Breast epithelium (tissue), 4 donors: ENCODE measurements at regions not wholly inside any gene's neighbourhood (a gene's known extent, or its start where the extent isn't known, plus 50 kb on each side); places are given as distances from the start of the nearest gene placed in this dataset.

ENCODE experiments used
- DNase-seq, 2 donors: peaks; one replicate each; pipeline ENCODE4 v3.0.0-alpha.2; 2019; ENCODE audit warnings: low spot score in 2 of 2
- H3K27ac ChIP-seq, 2 donors: fragments of 200-600 bp; sonication (generic) in 1 of 2; one replicate each; pipeline ENCODE4 v1.5.1; 2016 to 2019; ENCODE audit warnings: mild to moderate bottlenecking in 1 of 2
- H3K27me3 ChIP-seq, 2 donors: fragments of 200-600 bp; sonication (generic) in 1 of 2; one replicate each; pipeline versions ENCODE4 v1.5.1 to v1.6.0; 2017 to 2019; ENCODE audit warnings: control low read depth in 1 of 2, mild to moderate bottlenecking in 1 of 2
- H3K36me3 ChIP-seq: fragments of 200-600 bp; one replicate; pipeline ENCODE4 v1.5.1; 2019
- H3K4me1 ChIP-seq, 2 donors: fragments of 200-600 bp; sonication (generic); one replicate each; pipeline ENCODE4 v1.5.1; 2016 to 2019; ENCODE audit warnings: control low read depth in 1 of 2
- H3K4me3 ChIP-seq, 3 donors: fragments of 200-600 bp; sonication (generic); 1 replicate in 2 of 3; 2 replicates in 1 of 3; pipeline ENCODE4 v1.5.1; 2016 to 2019; ENCODE audit warnings: mild to moderate bottlenecking in 3 of 3, moderate library complexity in 2 of 3
- H3K9me3 ChIP-seq, 2 donors: fragments of 200-600 bp; sonication (generic) in 1 of 2; one replicate each; pipeline ENCODE4 v1.5.1; 2016 to 2019; ENCODE audit warnings: control low read depth in 1 of 2
- CTCF ChIP-seq, 3 donors: fragments of 450-650 bp; IDR thresholded peaks; one replicate each; pipeline ENCODE4 v1.5.1; 2016 to 2017; ENCODE audit warnings: antibody characterized with exemption in 3 of 3, mild to moderate bottlenecking in 3 of 3, moderate library complexity in 3 of 3
- POLR2A ChIP-seq: fragments of 450-650 bp; IDR thresholded peaks from one replicate; pipeline ENCODE4 v1.6.1; 2016; ENCODE audit warnings: antibody characterized with exemption, mild to moderate bottlenecking, moderate library complexity
- POLR2AphosphoS5 ChIP-seq, 3 donors: sonication (generic); formaldehyde crosslinking; IDR thresholded peaks; one replicate each; pipeline ENCODE4 v1.6.1; 2017; ENCODE audit warnings: antibody characterized with exemption in 3 of 3
- intact Hi-C: fragments of 100-400 bp; cut with DNase I; formaldehyde crosslinking; loops from one replicate; pipeline ENCODE4 v1.15.1; 2023; ENCODE audit warnings: low total_unique reads

DNA sequence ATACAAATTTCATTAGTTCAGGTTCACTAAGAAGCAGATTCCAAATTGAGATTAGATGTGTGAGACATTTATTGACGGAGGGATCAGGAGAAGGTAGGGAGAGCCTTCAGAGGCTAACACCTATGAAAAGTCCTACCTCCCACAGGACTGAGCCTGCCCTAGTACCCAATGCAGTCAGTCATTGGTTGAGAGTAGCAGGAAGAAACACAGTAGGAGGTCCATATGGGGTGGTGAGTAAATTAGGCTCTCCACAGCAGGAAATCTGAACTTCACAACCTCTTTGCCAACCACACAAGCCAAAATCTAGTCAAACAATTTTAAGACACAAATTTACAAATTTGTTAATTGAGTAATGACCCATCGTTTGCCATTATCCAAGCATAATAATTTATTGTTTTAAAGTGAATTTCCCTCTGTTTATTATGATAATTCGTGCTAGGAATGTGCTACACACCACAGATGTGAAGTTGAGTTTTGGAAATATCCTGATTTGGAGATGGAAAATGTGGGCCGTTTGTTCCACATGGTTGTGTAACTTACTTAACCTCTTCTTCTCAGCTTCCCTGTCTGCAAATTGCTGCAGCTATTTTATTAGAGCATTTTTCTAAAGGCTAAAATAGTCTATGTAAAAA, 542.1 kb downstream of the ETS1 start:
- no peak overlapping the region for H3K27ac ChIP-seq
- H3K36me3 ChIP-seq: no peaks in the 10 kb centered on the region
- no peaks in the 10 kb centered on the region for H3K9me3 ChIP-seq
- no peaks in the 10 kb centered on the region for H3K4me1 ChIP-seq
- no peak for TF ChIP-seq POLR2A
- TF ChIP-seq CTCF (IDR thresholded peaks at IDR 0.05): no peak
- no peak for TF ChIP-seq POLR2AphosphoS5 (IDR thresholded peaks at IDR 0.05)
- no peaks in the 10 kb centered on the region for H3K27me3 ChIP-seq
- intact Hi-C loops: no loop called here
- DNase-seq: no peak
- H3K4me3 ChIP-seq: no peak overlapping the region

DNA sequence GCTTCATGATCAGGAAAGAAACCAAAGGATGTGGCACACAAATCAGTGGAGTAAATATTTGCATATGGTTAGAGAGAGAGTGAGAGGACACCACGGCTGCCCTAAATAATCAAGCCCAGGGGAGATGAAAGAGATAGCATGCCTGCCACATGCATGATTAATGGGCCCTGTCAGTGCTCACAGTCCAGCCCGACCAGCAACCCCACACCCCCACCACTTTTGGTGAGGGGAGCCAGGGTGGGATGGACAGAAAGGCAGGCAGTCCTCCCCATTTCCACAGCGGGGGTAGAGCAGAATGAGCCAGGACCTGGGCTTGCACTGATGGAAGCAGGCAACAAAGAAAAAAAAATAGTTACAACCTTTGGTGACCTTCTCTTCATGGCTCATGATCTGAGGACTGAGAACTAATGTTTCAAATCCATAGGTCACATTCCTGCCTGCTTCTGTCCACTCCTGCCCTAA, 545.0 kb downstream of the ETS1 start:
- no peaks in the 10 kb centered on the region for H3K4me1 ChIP-seq
- no peaks in the 10 kb centered on the region for H3K9me3 ChIP-seq
- H3K27me3 ChIP-seq: no peaks in the 10 kb centered on the region
- H3K36me3 ChIP-seq: no peaks in the 10 kb centered on the region
- DNase-seq: no peak
- H3K4me3 ChIP-seq: no peak overlapping the region
- TF ChIP-seq CTCF (IDR thresholded peaks at IDR 0.05) (no peak), POLR2A (no peak), POLR2AphosphoS5 (IDR thresholded peaks at IDR 0.05) (no peak)
- H3K27ac ChIP-seq: no peak overlapping the region
- intact Hi-C loops: no loop called here

DNA sequence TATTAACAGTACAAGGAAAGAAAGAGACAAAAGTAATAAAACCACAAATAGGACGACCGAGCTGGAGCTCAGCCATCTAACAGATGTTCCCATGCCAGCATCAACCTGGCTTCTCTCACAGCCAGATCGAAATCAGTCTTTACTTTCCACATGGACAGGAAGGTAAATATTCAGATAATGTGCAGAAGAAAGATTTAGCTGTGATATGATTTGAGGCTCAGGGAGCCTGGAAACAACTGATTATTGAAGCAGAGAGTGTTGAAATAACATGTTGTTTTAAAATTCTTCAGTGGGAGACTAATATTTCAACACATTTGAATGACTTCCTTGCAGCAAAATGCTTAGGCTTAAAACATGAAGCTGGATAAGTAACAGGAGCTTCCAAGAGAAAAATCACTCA, 546.8 kb downstream of the ETS1 start:
- Histone ChIP-seq H3K9me3 (no peaks in the 10 kb centered on the region), H3K4me3 (no peak overlapping the region), H3K27me3 (peaks cover 0 to 14% of the 10 kb centered on the region in 2 donors), H3K36me3 (no peaks in the 10 kb centered on the region), H3K4me1 (no peaks in the 10 kb centered on the region), H3K27ac (peak overlapping the region in 1 of 2 donors; percentile 12)
- no peak for DNase-seq
- TF ChIP-seq CTCF (IDR thresholded peaks at IDR 0.05) (no peak), POLR2A (no peak), POLR2AphosphoS5 (IDR thresholded peaks at IDR 0.05) (no peak)
- intact Hi-C loops: no loop called here

DNA sequence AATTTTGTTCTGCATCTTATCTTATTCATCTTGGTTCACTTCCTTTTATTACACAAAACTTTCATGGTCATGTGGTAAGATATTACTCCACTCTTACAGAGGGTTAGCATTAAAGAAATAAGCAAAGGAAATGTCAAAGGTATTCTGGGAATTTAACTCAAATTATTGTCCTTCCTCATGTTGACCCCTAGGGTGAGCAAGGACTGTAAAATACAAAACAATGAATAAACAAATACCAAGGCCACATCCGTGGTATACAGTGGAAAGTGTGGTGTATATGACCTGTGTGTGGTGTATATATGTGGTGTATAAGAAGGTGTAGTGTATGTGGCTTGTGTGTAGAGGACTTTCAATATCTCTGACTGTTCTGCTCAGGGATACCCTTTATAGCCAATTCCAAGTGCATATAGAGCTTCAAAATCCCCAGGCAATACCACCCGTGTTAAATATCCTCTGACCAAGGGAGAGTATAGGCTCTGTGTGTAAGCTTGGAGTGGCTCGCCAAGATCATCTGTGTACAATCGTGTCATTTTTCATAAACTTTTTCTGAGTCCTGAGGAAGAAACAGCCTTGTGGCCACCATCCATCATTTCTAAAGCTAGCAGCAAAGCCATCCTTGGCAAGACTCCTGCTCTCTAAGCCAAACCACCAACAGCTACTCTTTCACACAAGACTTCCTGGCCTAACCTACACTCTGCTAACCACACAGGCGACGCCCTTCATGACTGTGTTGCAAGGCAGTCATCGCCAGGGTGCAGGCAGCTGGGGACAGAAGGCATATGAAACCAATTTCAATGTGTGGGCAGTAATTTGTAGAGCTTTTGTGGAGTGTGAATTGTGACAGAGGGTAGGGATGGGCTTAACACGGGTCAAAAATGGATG, 548.0 kb downstream of the ETS1 start:
- H3K9me3 ChIP-seq: no peaks in the 10 kb centered on the region
- peak overlapping the region in 1 of 2 donors; percentile 38 for H3K27ac ChIP-seq
- H3K27me3 ChIP-seq: peaks cover 0 to 14% of the 10 kb centered on the region in 2 donors
- no peak overlapping the region for H3K4me3 ChIP-seq
- intact Hi-C loops: no loop called here
- no peaks in the 10 kb centered on the region for H3K36me3 ChIP-seq
- TF ChIP-seq CTCF (IDR thresholded peaks at IDR 0.05) (peak in 1 of 3 donors; percentile 35), POLR2AphosphoS5 (IDR thresholded peaks at IDR 0.05) (peak in 1 of 3 donors; percentile 21), POLR2A (no peak)
- H3K4me1 ChIP-seq: no peaks in the 10 kb centered on the region
- peak in 1 of 2 donors; percentile 68 for DNase-seq

GRCh38 chr11:128036556-128037093, 550.7 kb downstream of the ETS1 start:
- Histone ChIP-seq H3K36me3 (no peaks in the 10 kb centered on the region), H3K9me3 (no peaks in the 10 kb centered on the region), H3K4me1 (no peaks in the 10 kb centered on the region), H3K4me3 (no peak overlapping the region), H3K27me3 (peaks cover 0 to 14% of the 10 kb centered on the region in 2 donors), H3K27ac (no peak overlapping the region)
- no peak for DNase-seq
- TF ChIP-seq POLR2AphosphoS5 (IDR thresholded peaks at IDR 0.05): no peak
- TF ChIP-seq POLR2A: no peak
- TF ChIP-seq CTCF (IDR thresholded peaks at IDR 0.05): no peak
- intact Hi-C loops: no loop called here
